Smooth muscle cell (in vitro differentiated cells): ENCODE measurements at regions not wholly inside any gene's neighbourhood (a gene's known extent, or its start where the extent isn't known, plus 50 kb on each side); places are given as distances from the start of the nearest gene placed in this dataset.

ENCODE experiments used
- DNase-seq: peaks from one replicate; lab custom pipeline; 2025; ENCODE audit not compliant: unreplicated experiment; lab: John Stamatoyannopoulos, UW
- H2AFZ ChIP-seq: fragments of 200-600 bp; sonication (generic); 2 replicates; pipeline ENCODE4 v1.6.0; 2016; ENCODE audit warnings: antibody characterized with exemption, low read depth, mild to moderate bottlenecking
- H3F3A ChIP-seq: fragments of 200-600 bp; sonication (generic); 2 replicates; pipeline ENCODE4 v1.6.0; 2017; ENCODE audit warnings: antibody characterized with exemption, low read depth
- H3K27ac ChIP-seq: fragments of 200-600 bp; sonication (generic); 2 replicates; pipeline ENCODE4 v1.5.1; 2016; ENCODE audit warnings: low read depth, mild to moderate bottlenecking
- H3K27me3 ChIP-seq: fragments of 200-600 bp; sonication (generic); 2 replicates; pipeline ENCODE4 v1.6.1; 2016; ENCODE audit warnings: low read depth, mild to moderate bottlenecking
- H3K36me3 ChIP-seq: fragments of 200-600 bp; sonication (generic); 2 replicates; pipeline ENCODE4 v1.5.1; 2016; ENCODE audit warnings: low read depth
- H3K4me1 ChIP-seq: fragments of 200-600 bp; sonication (generic); 2 replicates; pipeline ENCODE4 v1.5.1; 2016; ENCODE audit warnings: low read depth
- H3K4me2 ChIP-seq: fragments of 200-600 bp; sonication (generic); 2 replicates; pipeline ENCODE4 v1.6.0; 2016; ENCODE audit warnings: mild to moderate bottlenecking
- H3K4me3 ChIP-seq: fragments of 200-600 bp; sonication (generic); 2 replicates; pipeline ENCODE4 v1.5.1; 2016; ENCODE audit warnings: mild to moderate bottlenecking
- H3K79me2 ChIP-seq: fragments of 200-600 bp; sonication (generic); 2 replicates; pipeline ENCODE4 v1.6.0; 2016; ENCODE audit warnings: low read depth, mild to moderate bottlenecking
- H3K9ac ChIP-seq: fragments of 200-600 bp; sonication (generic); 2 replicates; pipeline ENCODE4 v1.6.0; 2016; ENCODE audit warnings: low read depth
- H3K9me3 ChIP-seq: fragments of 200-600 bp; sonication (generic); replicated peaks from 2 replicates; pipeline ENCODE4 v1.5.1; 2016; ENCODE audit warnings: low read depth
- H4K20me1 ChIP-seq: fragments of 200-600 bp; sonication (generic); 2 replicates; pipeline ENCODE4 v1.6.0; 2016; ENCODE audit warnings: low read depth
- WGBS: methylation state at CpG from one replicate; pipeline ENCODE4 v1.1.7; 2016; ENCODE audit warnings: low lambda C conversion rate; 5-methylcytosine and 5-hydroxymethylcytosine counted together
- TF ChIP-seq, protein P1 (sequence below): fragments of 200-600 bp; sonication (generic); IDR thresholded peaks from 2 replicates; pipeline ENCODE4 v1.5.1; 2017; ENCODE audit warnings: borderline replicate concordance, mild to moderate bottlenecking, antibody characterized with exemption; ENCODE audit not compliant: insufficient read depth, poor library complexity, severe bottlenecking

DNA sequence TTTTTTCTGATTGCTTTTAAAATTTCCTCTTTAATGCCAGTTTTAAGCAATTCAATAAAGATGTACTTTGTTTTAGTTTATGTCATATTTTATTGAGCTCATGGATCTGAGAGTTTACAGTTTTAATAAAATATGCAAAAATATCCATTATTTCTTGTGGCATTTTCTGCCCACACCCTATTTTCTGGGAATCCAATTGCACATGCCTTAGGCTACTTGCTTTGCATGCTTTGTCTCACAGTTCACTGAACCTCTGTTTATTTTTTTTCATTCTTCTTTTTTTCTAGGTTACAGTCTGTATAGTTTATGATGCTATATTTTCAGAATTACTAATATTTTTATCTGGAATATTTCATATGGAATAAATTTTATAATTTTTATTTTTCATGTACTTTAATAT is 1258.0 kb downstream of the FSCB start:
- no peak overlapping the region for H3K27ac ChIP-seq
- H3K9me3 ChIP-seq, result no peaks in the 10 kb centered on the region
- H3K4me2 ChIP-seq, result no peak overlapping the region
- H3K36me3 ChIP-seq, result no peaks in the 10 kb centered on the region
- H3K4me1 ChIP-seq, result no peaks in the 10 kb centered on the region
- no peaks in the 10 kb centered on the region for H3K79me2 ChIP-seq
- H3K4me3 ChIP-seq, result no peak overlapping the region
- no peak for DNase-seq
- no peak overlapping the region for H3K9ac ChIP-seq
- no peak overlapping the region for H2AFZ ChIP-seq
- H3K27me3 ChIP-seq, result no peaks in the 10 kb centered on the region
- TF ChIP-seq, protein P1, sequence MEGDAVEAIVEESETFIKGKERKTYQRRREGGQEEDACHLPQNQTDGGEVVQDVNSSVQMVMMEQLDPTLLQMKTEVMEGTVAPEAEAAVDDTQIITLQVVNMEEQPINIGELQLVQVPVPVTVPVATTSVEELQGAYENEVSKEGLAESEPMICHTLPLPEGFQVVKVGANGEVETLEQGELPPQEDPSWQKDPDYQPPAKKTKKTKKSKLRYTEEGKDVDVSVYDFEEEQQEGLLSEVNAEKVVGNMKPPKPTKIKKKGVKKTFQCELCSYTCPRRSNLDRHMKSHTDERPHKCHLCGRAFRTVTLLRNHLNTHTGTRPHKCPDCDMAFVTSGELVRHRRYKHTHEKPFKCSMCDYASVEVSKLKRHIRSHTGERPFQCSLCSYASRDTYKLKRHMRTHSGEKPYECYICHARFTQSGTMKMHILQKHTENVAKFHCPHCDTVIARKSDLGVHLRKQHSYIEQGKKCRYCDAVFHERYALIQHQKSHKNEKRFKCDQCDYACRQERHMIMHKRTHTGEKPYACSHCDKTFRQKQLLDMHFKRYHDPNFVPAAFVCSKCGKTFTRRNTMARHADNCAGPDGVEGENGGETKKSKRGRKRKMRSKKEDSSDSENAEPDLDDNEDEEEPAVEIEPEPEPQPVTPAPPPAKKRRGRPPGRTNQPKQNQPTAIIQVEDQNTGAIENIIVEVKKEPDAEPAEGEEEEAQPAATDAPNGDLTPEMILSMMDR, result no peak
- no peaks in the 10 kb centered on the region for H4K20me1 ChIP-seq
- H3F3A ChIP-seq, result no peaks in the 10 kb centered on the region

DNA sequence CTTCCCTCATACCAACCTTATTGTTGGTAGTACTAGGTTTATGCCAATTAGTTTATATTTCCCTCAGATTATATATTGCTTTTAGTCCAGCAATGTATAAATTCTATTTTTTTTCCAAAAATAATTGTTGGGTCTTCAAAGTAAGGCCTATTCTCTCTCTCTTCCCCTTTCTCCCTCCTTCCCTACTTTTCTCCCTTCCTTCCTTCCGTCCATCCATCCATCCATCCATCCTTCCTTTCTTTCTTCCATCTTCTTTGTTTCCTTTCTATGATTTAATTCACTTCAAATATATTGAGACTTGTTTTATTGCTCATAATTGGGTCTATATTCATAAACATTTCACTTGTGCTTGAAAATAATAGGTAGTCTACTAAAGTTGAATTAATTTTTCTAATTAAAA is 1259.2 kb downstream of the FSCB start:
- Histone ChIP-seq H3K79me2 (no peaks in the 10 kb centered on the region), H3K4me2 (no peak overlapping the region), H3K4me3 (no peak overlapping the region), H3K36me3 (no peaks in the 10 kb centered on the region), H3K27ac (no peak overlapping the region), H2AFZ (no peak overlapping the region), H3F3A (no peaks in the 10 kb centered on the region), H4K20me1 (no peaks in the 10 kb centered on the region), H3K4me1 (no peaks in the 10 kb centered on the region), H3K9ac (no peak overlapping the region), H3K27me3 (no peaks in the 10 kb centered on the region), H3K9me3 (no peaks in the 10 kb centered on the region)
- DNase-seq, result no peak
- TF ChIP-seq, protein P1, result no peak
- 70% methylated on average over 1 of the region's 1 CpG for WGBS

DNA sequence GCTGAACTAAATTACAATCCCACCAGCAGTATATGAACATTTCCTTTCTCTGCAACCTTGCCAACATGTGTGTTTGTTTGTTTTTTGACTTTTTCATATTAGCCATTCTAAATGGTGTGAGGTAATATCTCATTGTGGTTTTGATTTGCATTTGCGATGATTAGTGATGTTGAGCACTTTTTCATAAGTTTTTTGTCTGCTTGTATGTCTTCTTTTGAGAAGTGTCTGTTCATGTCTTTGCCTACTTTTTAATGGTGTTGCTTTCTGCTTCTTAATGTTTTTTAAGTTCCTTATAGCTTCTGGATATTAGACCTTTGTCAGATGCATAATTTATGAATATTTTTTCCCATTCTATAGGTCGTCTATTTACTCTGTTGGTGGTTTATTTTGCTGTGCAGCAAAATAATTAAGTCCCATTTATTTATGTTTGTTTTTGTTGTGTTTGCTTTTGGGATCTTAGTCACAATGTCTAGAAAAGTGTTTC is 1262.9 kb downstream of the FSCB start:
- DNase-seq, result no peak
- TF ChIP-seq, protein P1, result no peak
- no peaks in the 10 kb centered on the region for H3K9me3 ChIP-seq
- no peak overlapping the region for H3K4me3 ChIP-seq
- 78% methylated on average over 2 of the region's 2 CpGs for WGBS
- H3K36me3 ChIP-seq, result no peaks in the 10 kb centered on the region
- no peaks in the 10 kb centered on the region for H4K20me1 ChIP-seq
- no peak overlapping the region for H3K9ac ChIP-seq
- H3K27me3 ChIP-seq, result no peaks in the 10 kb centered on the region
- H3K4me2 ChIP-seq, result no peak overlapping the region
- no peak overlapping the region for H2AFZ ChIP-seq
- H3K27ac ChIP-seq, result no peak overlapping the region
- H3K79me2 ChIP-seq, result no peaks in the 10 kb centered on the region
- H3K4me1 ChIP-seq, result no peaks in the 10 kb centered on the region
- H3F3A ChIP-seq, result no peaks in the 10 kb centered on the region

DNA sequence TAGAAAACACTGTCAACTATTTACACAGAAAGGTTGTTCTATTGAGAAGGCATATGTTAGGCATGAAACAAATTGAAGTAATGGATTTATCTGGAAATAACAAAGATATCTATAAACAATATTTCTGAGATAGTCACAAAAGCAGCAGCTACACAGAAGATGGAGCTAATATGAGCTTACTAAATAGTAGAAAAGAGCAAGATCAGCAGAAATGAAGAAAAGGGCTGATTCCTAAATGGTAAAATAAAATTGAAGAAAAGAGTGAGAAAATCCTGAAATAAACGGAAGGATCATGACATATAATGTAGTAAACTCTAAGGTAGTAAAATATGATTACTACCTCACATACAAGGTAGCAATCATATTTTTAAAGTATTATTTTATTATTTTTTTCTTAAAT is 1263.9 kb downstream of the FSCB start:
- TF ChIP-seq, protein P1, result no peak
- no peak overlapping the region for H3K27ac ChIP-seq
- DNase-seq, result no peak
- no peaks in the 10 kb centered on the region for H3K27me3 ChIP-seq
- no peaks in the 10 kb centered on the region for H3K79me2 ChIP-seq
- no peak overlapping the region for H3K4me2 ChIP-seq
- H3K9ac ChIP-seq, result no peak overlapping the region
- no peak overlapping the region for H2AFZ ChIP-seq
- H4K20me1 ChIP-seq, result no peaks in the 10 kb centered on the region
- H3K9me3 ChIP-seq, result no peaks in the 10 kb centered on the region
- H3K4me1 ChIP-seq, result no peaks in the 10 kb centered on the region
- H3F3A ChIP-seq, result no peaks in the 10 kb centered on the region
- no peaks in the 10 kb centered on the region for H3K36me3 ChIP-seq
- H3K4me3 ChIP-seq, result no peak overlapping the region
- 98% methylated on average over 1 of the region's 1 CpG for WGBS
